ENCODE measurements at regions not wholly inside any gene's neighbourhood (a gene's known extent, or its start where the extent isn't known, plus 50 kb on each side); places are given as distances from the start of the nearest gene placed in this dataset.
"Not testable (repeated sequence)": the region's sequence is repeated elsewhere in the genome, so short reads cannot be mapped to it uniquely, and the experiment has no call there.

GRCh38 chr13:87244256-87244890, 426.8 kb upstream of the SLITRK5 start:
- no peak for DNase-seq

GRCh38 chr13:87249847-87250246, 421.3 kb upstream of the SLITRK5 start:
- DNase-seq: not testable (repeated sequence)

DNA sequence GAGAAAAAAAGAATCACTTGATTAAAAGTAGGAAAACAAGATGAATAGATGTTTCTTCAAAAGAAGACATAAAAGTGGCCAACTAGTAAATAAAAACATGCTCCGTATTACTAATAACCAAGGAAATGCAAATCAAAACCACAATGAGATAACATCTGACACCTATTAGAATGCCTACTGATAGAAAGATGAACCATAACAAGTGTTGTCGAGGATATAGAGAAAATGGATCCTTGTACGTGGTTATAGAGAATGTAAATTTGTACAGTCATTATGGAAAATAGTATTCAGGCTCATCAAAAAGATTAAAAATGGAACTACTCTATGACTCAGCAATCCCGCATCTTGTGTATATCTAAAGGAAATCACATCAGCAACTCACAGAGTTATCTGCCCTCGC, 415.8 kb upstream of the SLITRK5 start:
- no peak for DNase-seq

DNA sequence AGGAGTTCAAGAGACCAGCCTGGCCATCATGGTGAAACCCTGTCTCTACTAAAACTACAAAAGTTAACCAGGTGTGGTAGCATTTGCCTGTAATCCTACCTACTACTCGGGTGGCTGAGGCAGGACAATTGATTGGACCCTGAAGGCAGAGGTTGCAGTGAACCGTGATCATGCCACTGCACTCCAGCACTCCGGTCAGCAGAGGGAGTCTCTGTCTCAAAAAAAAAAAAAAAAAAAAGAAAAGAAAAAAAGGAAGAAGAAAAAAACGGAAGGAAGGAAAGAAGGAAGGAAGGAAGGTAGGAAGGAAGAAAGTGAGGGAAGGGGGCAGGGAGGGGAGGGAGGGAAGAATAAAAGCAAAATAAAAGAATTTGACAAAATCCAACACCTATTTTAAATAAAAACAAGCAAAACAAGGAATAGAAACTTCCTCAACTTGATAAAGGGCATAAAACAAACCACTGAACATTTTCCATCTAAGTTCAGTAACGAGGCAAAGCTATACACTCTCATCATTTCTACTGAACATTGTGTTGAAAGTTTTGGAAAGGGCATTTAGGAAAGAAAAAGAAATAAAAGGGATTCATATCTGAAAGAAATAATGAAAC, 411.6 kb upstream of the SLITRK5 start:
- DNase-seq: no peak

- no peak for DNase-seq
These were observed 396.9 kb upstream of the SLITRK5 start for GRCh38 chr13:87274209-87274819.

GRCh38 chr13:87280139-87280538, 391.0 kb upstream of the SLITRK5 start:
- no peak for DNase-seq

DNA sequence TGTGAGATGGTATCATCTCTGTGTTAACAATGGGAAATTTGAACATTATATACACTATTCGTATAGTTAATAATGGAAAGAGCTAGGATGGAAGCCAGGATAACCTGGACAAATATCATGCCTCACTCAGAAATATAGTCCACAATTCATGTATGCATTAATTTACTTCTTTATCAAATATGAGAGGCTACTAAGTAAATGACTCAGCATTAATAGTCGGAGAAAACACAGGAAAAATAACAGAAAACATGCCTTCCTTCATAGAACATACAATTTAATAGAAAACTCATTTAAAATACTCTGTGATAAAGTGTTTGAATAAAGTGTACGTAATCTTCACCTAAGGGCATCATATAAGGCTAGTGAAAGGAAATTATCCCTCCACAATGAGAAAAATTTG, 383.4 kb upstream of the SLITRK5 start:
- no peak for DNase-seq

- DNase-seq: no peak
These were observed 375.5 kb upstream of the SLITRK5 start for GRCh38 chr13:87295636-87296035.

GRCh38 chr13:87302034-87302433, 369.1 kb upstream of the SLITRK5 start:
- DNase-seq: no peak

DNA sequence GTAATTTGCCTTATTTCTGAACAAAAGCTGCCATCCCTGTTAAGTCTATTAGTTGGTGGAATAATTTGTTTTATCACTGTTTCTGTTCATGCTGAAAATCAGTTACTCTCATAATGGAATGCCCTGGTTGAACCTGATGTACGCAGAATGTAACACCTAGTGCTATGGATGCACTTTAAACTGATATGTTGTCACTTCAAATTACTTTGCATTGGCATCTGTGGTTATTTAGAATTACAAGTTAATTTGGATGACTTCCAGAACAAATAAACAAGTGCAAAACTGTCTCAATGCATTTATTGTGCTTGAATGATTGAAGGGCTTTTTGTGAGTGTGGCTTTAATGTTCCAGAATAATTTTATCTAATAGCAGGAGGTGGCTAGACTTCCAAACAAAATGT, 368.2 kb upstream of the SLITRK5 start:
- no peak for DNase-seq

DNA sequence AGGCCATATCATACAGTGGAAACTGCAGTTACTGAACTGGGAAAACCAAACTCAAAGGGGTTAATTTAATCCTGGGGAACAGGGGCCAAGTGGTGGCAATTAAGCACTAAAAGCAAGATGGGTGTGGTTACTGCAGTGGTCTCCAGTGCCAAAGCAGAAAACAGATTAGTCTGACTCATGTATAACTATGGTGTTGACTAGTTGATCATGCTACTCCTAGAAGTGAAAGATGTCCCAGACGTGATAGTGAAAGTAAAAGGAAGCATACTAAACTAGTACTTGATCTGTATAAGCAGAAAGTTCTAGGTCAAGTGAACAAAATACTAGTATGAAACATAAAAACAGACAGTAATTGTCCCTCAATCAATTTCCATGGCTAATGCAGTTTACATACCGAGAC, 360.0 kb upstream of the SLITRK5 start:
- no peak for DNase-seq

GRCh38 chr13:87314822-87315221, 356.3 kb upstream of the SLITRK5 start:
- DNase-seq: no peak

DNA sequence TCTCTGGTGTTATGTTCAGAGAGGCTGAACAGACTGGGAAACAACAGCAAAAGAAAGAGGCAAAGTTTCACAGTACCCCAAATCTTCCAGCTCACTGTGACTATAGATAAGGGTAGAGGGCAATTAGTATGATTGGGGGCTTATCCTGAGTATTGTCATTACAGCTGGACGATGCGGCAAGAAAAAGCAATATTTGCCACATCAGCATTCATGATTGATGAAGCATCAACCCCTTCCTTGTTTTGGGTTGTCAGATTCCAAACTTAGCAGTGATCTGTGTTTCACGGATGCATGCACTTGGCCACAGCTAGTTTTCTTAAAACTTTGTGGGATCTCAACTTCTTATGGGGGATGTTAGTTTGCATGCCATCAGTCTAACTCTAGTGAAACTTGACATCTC, 348.8 kb upstream of the SLITRK5 start:
- no peak for DNase-seq

- no peak for DNase-seq
These were observed 346.6 kb upstream of the SLITRK5 start for GRCh38 chr13:87324558-87324957.

DNA sequence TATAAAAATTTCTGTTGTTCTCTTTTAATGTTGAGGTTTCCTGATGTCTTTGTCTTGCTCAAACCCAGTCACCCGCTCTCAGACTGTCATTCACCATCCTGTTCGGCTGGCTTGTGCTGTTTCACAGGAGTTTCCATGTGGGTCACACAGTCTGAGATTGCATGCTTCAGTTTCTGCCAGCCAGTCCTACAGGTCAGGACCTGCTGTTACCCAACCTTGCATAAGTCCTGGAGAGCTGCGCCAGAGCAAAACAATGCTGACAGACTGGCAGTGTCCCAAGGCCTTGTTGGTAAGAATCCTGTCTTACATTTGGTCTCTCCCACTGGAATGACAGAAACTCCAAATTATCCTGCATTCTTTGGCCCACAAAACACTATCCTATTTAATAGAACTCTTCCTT, 340.0 kb upstream of the SLITRK5 start:
- DNase-seq: no peak

DNA sequence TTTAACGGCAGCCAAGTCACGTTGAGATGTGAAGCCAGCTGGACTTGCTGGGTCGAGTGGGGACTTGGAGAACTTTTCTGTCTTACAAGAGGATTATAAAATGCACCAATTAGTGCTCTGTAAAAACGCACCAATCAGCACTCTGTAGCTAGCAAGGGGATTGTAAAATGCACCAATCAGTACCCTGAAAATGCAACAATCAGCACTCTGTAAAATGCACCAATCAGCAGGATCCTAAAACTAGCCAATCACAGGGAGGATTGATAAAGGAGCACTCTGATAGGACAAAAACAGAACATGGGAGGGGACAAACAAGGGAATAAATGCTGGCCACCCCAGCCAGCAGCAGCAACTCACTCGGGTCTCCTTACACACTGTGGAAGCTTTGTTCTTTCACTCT, 337.6 kb upstream of the SLITRK5 start:
- DNase-seq: no peak

GRCh38 chr13:87334176-87334575, 337.0 kb upstream of the SLITRK5 start:
- DNase-seq: no peak

DNA sequence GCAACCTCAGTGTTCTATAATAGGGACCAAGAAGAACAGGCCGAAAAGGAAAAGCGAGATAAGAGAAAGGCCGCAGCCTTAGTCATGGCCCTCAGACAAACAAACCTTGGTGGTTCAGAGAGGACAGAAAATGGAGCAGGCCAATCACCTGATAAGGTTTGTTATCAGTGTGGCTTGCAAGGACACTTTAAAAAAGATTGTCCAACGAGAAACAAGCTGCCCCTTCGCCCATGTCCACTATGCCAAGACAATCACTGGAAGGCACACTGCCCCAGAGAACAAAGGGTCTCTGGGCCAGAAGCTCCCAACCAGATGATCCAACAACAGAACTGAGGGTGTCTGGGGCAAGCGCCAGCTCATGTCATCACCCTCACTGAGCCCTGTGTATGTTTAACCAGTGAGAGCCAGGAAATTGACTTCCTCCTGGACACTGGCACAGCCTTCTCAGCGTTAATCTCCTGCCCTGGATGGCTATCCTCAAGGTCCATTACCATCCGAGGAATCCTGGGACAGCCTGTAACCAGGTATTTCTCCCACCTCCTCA, 334.8 kb upstream of the SLITRK5 start:
- not testable (repeated sequence) for DNase-seq

- no peak for DNase-seq
These were observed 327.0 kb upstream of the SLITRK5 start for GRCh38 chr13:87344176-87344575.

GRCh38 chr13:87355451-87355850, 315.7 kb upstream of the SLITRK5 start:
- no peak for DNase-seq

DNA sequence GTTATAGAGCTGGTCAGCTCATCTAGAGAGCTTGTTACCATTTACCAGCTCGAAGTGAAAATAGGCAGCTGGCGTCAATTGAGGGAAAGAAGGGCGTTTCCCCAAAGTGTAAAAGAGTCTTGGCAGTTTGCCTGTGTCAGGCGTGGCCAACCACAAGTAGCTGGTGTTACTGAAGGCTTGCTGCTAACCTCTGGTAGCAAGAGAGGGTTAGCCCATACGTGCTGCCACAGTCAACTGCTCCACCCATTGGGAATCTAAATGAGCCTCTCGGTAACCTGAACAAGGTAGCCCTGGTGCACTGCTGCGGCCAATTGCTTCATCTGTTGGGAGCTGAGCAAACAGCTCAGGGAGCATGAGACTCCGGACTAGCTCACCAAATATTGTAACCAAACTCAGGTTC, 314.9 kb upstream of the SLITRK5 start:
- no peak for DNase-seq

DNA sequence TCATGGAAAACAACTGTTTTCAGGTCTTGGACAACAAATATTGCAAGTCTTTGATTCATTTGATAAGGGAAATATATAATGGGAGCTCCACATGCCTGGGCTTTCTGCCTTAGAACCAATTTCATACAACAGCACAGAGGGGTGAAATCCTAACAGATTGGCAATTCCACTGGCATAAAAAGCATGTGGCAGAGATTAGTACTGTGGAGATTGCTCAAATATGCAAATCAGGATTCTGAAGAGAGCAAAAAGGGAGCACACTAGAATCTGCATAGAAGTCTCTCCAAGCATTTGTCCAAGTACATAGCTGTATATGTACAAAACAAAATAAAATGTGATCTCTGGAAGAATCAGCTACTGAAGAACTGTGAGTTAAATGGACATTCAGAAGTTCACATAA, 312.9 kb upstream of the SLITRK5 start:
- DNase-seq: no peak

DNA sequence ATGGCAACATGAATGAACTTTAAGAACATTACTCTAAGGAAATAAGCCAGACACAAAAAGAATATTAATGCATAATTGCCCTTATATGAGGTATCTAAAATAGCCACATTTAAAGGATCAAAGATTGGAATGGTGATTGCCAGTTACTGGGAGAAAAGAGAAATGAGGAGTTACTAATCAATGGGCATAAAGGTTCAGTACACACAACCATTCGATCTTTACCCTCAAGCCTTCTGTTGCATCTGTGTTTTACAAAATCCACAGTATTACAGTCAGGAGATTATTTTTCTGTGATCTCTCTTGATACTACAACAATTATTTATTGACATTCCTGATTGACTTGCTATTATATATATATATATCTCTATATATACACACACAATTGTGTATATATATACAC, 310.0 kb upstream of the SLITRK5 start:
- DNase-seq: no peak

DNA sequence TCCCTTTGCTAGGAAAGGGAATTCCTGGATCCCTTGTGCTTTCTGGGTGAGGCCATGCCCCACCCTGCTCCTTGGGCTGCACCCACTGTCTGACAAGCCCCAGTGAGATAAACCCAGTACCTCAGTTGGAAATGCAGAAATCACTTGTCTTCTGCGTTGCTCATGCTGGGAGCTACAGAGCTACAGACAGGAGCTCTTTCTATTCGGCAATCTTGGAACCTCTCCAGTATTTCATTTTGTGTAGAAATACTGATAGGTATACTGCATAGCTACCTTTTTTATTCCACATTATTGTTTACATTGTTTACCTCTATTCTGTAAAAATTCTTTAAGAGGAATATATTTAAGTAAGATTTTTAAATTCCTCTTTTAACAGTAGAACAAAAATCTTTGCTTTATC, 302.5 kb upstream of the SLITRK5 start:
- DNase-seq: no peak

DNA sequence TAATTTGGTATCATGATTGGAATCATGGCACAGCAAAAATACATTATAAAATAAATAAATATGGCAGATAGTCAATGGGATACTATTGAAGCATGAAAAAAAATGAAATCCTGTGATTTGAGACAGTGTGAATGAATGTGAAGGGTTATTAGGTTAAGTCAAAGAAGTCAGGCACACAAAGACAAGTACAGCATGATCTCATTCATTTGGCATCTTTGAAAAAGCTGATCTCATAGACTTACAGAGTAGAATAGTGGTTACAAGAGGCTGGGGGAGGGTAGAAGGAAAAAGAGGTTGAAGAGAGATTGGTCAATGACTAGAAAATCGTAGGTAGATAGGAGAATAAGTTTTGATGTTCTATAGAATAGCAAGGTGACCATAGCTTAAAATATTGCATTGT, 295.1 kb upstream of the SLITRK5 start:
- no peak for DNase-seq

Data from 8988T (cell line).